ENCODE measurements at regions not wholly inside any gene's neighbourhood (a gene's known extent, or its start where the extent isn't known, plus 50 kb on each side); places are given as distances from the start of the nearest gene placed in this dataset.
"Not testable (repeated sequence)": the region's sequence is repeated elsewhere in the genome, so short reads cannot be mapped to it uniquely, and the experiment has no call there.

GRCh38 chr6:40823917-40824891, 214.8 kb downstream of the UNC5CL start:
- not testable (repeated sequence) for DNase-seq

- no peak for DNase-seq
These were observed 216.4 kb downstream of the UNC5CL start for GRCh38 chr6:40822619-40823018.

GRCh38 chr6:40819182-40819834, 219.7 kb downstream of the UNC5CL start:
- DNase-seq: no peak

- no peak for DNase-seq
These were observed 221.7 kb downstream of the UNC5CL start for GRCh38 chr6:40817369-40817768.

- no peak for DNase-seq
These were observed 222.4 kb downstream of the UNC5CL start for GRCh38 chr6:40816601-40817000.

GRCh38 chr6:40815731-40816130, 223.3 kb downstream of the UNC5CL start:
- DNase-seq: no peak

- DNase-seq: no peak
These were observed 223.0 kb upstream of the LRFN2 start for GRCh38 chr6:40810171-40810570.

GRCh38 chr6:40809627-40810026, 222.5 kb upstream of the LRFN2 start:
- no peak for DNase-seq

GRCh38 chr6:40807484-40807883, 220.3 kb upstream of the LRFN2 start:
- no peak for DNase-seq

- DNase-seq: no peak
These were observed 219.2 kb upstream of the LRFN2 start for GRCh38 chr6:40806256-40806864.

- DNase-seq: no peak
These were observed 218.2 kb upstream of the LRFN2 start for GRCh38 chr6:40805336-40805735.

GRCh38 chr6:40804905-40805304, 217.7 kb upstream of the LRFN2 start:
- no peak for DNase-seq

- no peak for DNase-seq
These were observed 216.9 kb upstream of the LRFN2 start for GRCh38 chr6:40803897-40804702.

GRCh38 chr6:40802481-40802880, 215.3 kb upstream of the LRFN2 start:
- no peak for DNase-seq

- no peak for DNase-seq
These were observed 212.4 kb upstream of the LRFN2 start for GRCh38 chr6:40799296-40800140.

- no peak for DNase-seq
These were observed 211.1 kb upstream of the LRFN2 start for GRCh38 chr6:40798069-40798770.

- DNase-seq: no peak
These were observed 209.4 kb upstream of the LRFN2 start for GRCh38 chr6:40796260-40797221.

GRCh38 chr6:40794586-40794985, 207.4 kb upstream of the LRFN2 start:
- no peak for DNase-seq

- DNase-seq: no peak
These were observed 205.0 kb upstream of the LRFN2 start for GRCh38 chr6:40792183-40792582.

- no peak for DNase-seq
These were observed 203.8 kb upstream of the LRFN2 start for GRCh38 chr6:40791004-40791403.
